ENCODE measurements at regions not wholly inside any gene's neighbourhood (a gene's known extent, or its start where the extent isn't known, plus 50 kb on each side); places are given as distances from the start of the nearest gene placed in this dataset.
"Not testable (repeated sequence)": the region's sequence is repeated elsewhere in the genome, so short reads cannot be mapped to it uniquely, and the experiment has no call there.

- ATAC-seq (no peak), DNase-seq (no peak)
- intact Hi-C loops (cut with DNase I, micrococcal nuclease) = no loop called here
Measured at GRCh38 chr14:97107760-97108159, 310.6 kb downstream of the VRK1 start.

GRCh38 chr14:97109234-97109633, 312.1 kb downstream of the VRK1 start:
- no peak for ATAC-seq
- no peak for DNase-seq
- intact Hi-C loops (cut with DNase I, micrococcal nuclease) = no loop called here

- DNase-seq = no peak
- ATAC-seq = no peak
- intact Hi-C loops (cut with DNase I, micrococcal nuclease) = no loop called here
Measured at GRCh38 chr14:97113339-97113738, 316.2 kb downstream of the VRK1 start.

GRCh38 chr14:97116546-97116945, 319.4 kb downstream of the VRK1 start:
- no peak for DNase-seq
- intact Hi-C loops (cut with DNase I, micrococcal nuclease) = no loop called here
- ATAC-seq = no peak

GRCh38 chr14:97117693-97118092, 320.5 kb downstream of the VRK1 start:
- DNase-seq (no peak), ATAC-seq (no peak)
- intact Hi-C loops (cut with DNase I, micrococcal nuclease) = no loop called here

- DNase-seq = no peak
- ATAC-seq = no peak
- intact Hi-C loops (cut with DNase I, micrococcal nuclease) = no loop called here
Measured at GRCh38 chr14:97120204-97120603, 323.0 kb downstream of the VRK1 start.

GRCh38 chr14:97120611-97121031, 323.4 kb downstream of the VRK1 start:
- DNase-seq (no peak), ATAC-seq (no peak)
- intact Hi-C loops (cut with DNase I, micrococcal nuclease) = no loop called here

- DNase-seq = no peak
- intact Hi-C loops (cut with DNase I, micrococcal nuclease) = no loop called here
- ATAC-seq = no peak
Measured at GRCh38 chr14:97129639-97130038, 332.5 kb downstream of the VRK1 start.

GRCh38 chr14:97135847-97136246, 338.7 kb downstream of the VRK1 start:
- ATAC-seq; DNase-seq; intact Hi-C loops (cut with DNase I, micrococcal nuclease): not testable (repeated sequence)

GRCh38 chr14:97137705-97138104, 340.5 kb downstream of the VRK1 start:
- DNase-seq = no peak
- intact Hi-C loops (cut with DNase I, micrococcal nuclease) = no loop called here
- ATAC-seq = no peak

GRCh38 chr14:97138801-97139200, 341.6 kb downstream of the VRK1 start:
- DNase-seq (no peak), ATAC-seq (no peak)
- intact Hi-C loops (cut with DNase I, micrococcal nuclease) = no loop called here

GRCh38 chr14:97143011-97143410, 345.8 kb downstream of the VRK1 start:
- ATAC-seq (no peak), DNase-seq (no peak)
- intact Hi-C loops (cut with DNase I, micrococcal nuclease) = no loop called here

GRCh38 chr14:97143456-97143855, 346.3 kb downstream of the VRK1 start:
- ATAC-seq (no peak), DNase-seq (no peak)
- intact Hi-C loops (cut with DNase I, micrococcal nuclease) = no loop called here

- intact Hi-C loops (cut with DNase I, micrococcal nuclease); ATAC-seq; DNase-seq: not testable (repeated sequence)
Measured at GRCh38 chr14:97148021-97148420, 350.8 kb downstream of the VRK1 start.

- ATAC-seq (no peak), DNase-seq (no peak)
- intact Hi-C loops (cut with DNase I, micrococcal nuclease) = no loop called here
Measured at GRCh38 chr14:97149775-97150174, 352.6 kb downstream of the VRK1 start.

GRCh38 chr14:97153527-97153926, 356.3 kb downstream of the VRK1 start:
- ATAC-seq (no peak), DNase-seq (no peak)
- intact Hi-C loops (cut with DNase I, micrococcal nuclease) = no loop called here

- DNase-seq = no peak
- intact Hi-C loops (cut with DNase I, micrococcal nuclease) = no loop called here
- no peak for ATAC-seq
Measured at GRCh38 chr14:97155320-97155719, 358.1 kb downstream of the VRK1 start.

- intact Hi-C loops (cut with DNase I, micrococcal nuclease) = no loop called here
- DNase-seq (no peak), ATAC-seq (no peak)
Measured at GRCh38 chr14:97155814-97156213, 358.6 kb downstream of the VRK1 start.

GRCh38 chr14:97156705-97157104, 359.5 kb downstream of the VRK1 start:
- intact Hi-C loops (cut with DNase I, micrococcal nuclease) = no loop called here
- DNase-seq (no peak), ATAC-seq (no peak)

GRCh38 chr14:97158102-97158501, 360.9 kb downstream of the VRK1 start:
- intact Hi-C loops (cut with DNase I, micrococcal nuclease) = no loop called here

GRCh38 chr14:97159124-97159523, 361.9 kb downstream of the VRK1 start:
- intact Hi-C loops (cut with DNase I, micrococcal nuclease) = no loop called here
- no peak for ATAC-seq
- DNase-seq = no peak

More at GRCh38 chr14:97158102-97158501, 360.9 kb downstream of the VRK1 start:
- no peak for DNase-seq
- no peak for ATAC-seq

GRCh38 chr14:97162621-97163020, 365.4 kb downstream of the VRK1 start:
- intact Hi-C loops (cut with DNase I, micrococcal nuclease) = no loop called here
- DNase-seq (no peak), ATAC-seq (no peak)
